SU-DHL-6 (cell line): ENCODE measurements at regions not wholly inside any gene's neighbourhood (a gene's known extent, or its start where the extent isn't known, plus 50 kb on each side); places are given as distances from the start of the nearest gene placed in this dataset.

Source experiments
- H2AFZ ChIP-seq: fragments of 200-600 bp; sonication (generic); 2 replicates; pipeline ENCODE4 v1.6.1; 2014; ENCODE audit warnings: low read depth, mild to moderate bottlenecking, moderate library complexity, mixed read lengths, antibody characterized with exemption, low read length; ENCODE audit not compliant: severe bottlenecking
- H3F3A ChIP-seq: fragments of 200-600 bp; shearing (Covaris generic); 2 replicates; pipeline ENCODE4 v1.6.0; 2016; ENCODE audit warnings: antibody characterized with exemption, mild to moderate bottlenecking; ENCODE audit not compliant: insufficient read depth
- H3K27ac ChIP-seq: fragments of 200-600 bp; sonication (generic); 2 replicates; pipeline ENCODE4 v1.5.1; 2016; ENCODE audit warnings: low read depth, mild to moderate bottlenecking, low read length, moderate library complexity, mixed read lengths
- H3K27me3 ChIP-seq: fragments of 200-600 bp; sonication (generic), shearing (Covaris generic); 2 replicates; pipeline ENCODE4 v1.6.0; 2014; ENCODE audit warnings: mild to moderate bottlenecking, low read length
- H3K36me3 ChIP-seq: fragments of 200-600 bp; sonication (generic); 2 replicates; pipeline ENCODE4 v1.6.1; 2014; ENCODE audit warnings: mild to moderate bottlenecking, low read length, mixed read lengths
- H3K4me2 ChIP-seq: fragments of 300-600, 200-600 bp; shearing (Covaris generic), sonication (generic); 2 replicates; pipeline ENCODE4 v1.6.0; 2014; ENCODE audit warnings: low read length, low read depth, mild to moderate bottlenecking; ENCODE audit not compliant: poor library complexity, severe bottlenecking
- H3K4me3 ChIP-seq: fragments of 200-600 bp; sonication (generic); 2 replicates; pipeline ENCODE4 v1.5.1; 2014; ENCODE audit warnings: antibody characterized with exemption, low read length, mild to moderate bottlenecking, mixed read lengths; ENCODE audit not compliant: insufficient read depth, poor library complexity, severe bottlenecking
- H3K79me2 ChIP-seq: fragments of 200-600 bp; sonication (generic); 2 replicates; pipeline ENCODE4 v1.6.1; 2014; ENCODE audit warnings: mild to moderate bottlenecking, low read length, moderate library complexity; ENCODE audit not compliant: insufficient read depth
- H3K9ac ChIP-seq: fragments of 200-600 bp; sonication (generic); 2 replicates; pipeline ENCODE4 v1.7.0; 2014; ENCODE audit warnings: mild to moderate bottlenecking, low read length
- H3K9me2 ChIP-seq: fragments of 200-600 bp; sonication (generic); replicated peaks from 2 replicates; pipeline ENCODE4 v1.6.1; 2014; ENCODE audit warnings: low read length; ENCODE audit not compliant: insufficient read depth
- H3K9me3 ChIP-seq: fragments of 200-600 bp; sonication (generic); 2 replicates; pipeline ENCODE4 v1.6.1; 2014; ENCODE audit warnings: low read length, mixed read lengths; ENCODE audit not compliant: insufficient read depth
- H4K20me1 ChIP-seq: fragments of 200-600 bp; sonication (generic); 2 replicates; pipeline ENCODE4 v1.6.1; 2014; ENCODE audit warnings: low read depth, mild to moderate bottlenecking, antibody characterized with exemption, low read length, moderate library complexity, mixed read lengths
- EZH2phosphoT487 ChIP-seq: fragments of 200-600 bp; sonication (generic), shearing (Covaris generic); conservative IDR thresholded peaks from 2 replicates; pipeline ENCODE4 v1.6.1; 2018; ENCODE audit warnings: mild to moderate bottlenecking, antibody characterized with exemption, low read length, moderate library complexity, mixed read lengths
- TF ChIP-seq, protein P1 (sequence below): fragments of 200-600 bp; sonication (generic); IDR thresholded peaks from one replicate; pipeline ENCODE4 v1.5.1; 2017; ENCODE audit warnings: antibody characterized with exemption, mild to moderate bottlenecking, low read length, moderate library complexity; ENCODE audit not compliant: insufficient read depth, poor library complexity, severe bottlenecking

DNA sequence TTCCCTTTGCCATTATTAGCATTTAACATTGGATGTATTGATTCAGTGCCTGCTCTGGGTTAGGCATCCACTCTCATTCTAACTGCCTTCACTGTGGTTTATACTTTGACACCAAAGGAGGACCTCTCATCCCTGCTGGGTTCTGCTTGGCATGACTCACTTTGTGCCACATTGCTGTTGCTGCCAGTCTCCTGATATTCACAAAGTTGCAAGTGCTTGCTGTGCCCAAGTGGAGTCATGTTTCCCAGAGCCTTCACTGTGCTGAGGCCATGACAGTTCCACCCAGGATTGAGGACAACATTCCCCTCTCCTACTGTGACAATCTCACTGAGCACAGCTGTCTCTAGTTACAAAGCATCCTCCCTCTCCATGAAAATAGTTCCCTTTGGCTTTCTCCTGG, 519.9 kb upstream of the USP24 start:
- Histone ChIP-seq H3K36me3 (no peaks in the 10 kb centered on the region), H3K79me2 (no peaks in the 10 kb centered on the region), H3K27ac (no peak overlapping the region), H4K20me1 (no peaks in the 10 kb centered on the region), H3K27me3 (no peaks in the 10 kb centered on the region), H2AFZ (no peak overlapping the region), H3K4me3 (no peak overlapping the region), H3K9me2 (no peaks in the 10 kb centered on the region), H3F3A (no peaks in the 10 kb centered on the region), H3K4me2 (no peak overlapping the region), H3K9me3 (no peaks in the 10 kb centered on the region), H3K9ac (no peak overlapping the region)
- TF ChIP-seq EZH2phosphoT487 = no peak
- TF ChIP-seq, protein P1, sequence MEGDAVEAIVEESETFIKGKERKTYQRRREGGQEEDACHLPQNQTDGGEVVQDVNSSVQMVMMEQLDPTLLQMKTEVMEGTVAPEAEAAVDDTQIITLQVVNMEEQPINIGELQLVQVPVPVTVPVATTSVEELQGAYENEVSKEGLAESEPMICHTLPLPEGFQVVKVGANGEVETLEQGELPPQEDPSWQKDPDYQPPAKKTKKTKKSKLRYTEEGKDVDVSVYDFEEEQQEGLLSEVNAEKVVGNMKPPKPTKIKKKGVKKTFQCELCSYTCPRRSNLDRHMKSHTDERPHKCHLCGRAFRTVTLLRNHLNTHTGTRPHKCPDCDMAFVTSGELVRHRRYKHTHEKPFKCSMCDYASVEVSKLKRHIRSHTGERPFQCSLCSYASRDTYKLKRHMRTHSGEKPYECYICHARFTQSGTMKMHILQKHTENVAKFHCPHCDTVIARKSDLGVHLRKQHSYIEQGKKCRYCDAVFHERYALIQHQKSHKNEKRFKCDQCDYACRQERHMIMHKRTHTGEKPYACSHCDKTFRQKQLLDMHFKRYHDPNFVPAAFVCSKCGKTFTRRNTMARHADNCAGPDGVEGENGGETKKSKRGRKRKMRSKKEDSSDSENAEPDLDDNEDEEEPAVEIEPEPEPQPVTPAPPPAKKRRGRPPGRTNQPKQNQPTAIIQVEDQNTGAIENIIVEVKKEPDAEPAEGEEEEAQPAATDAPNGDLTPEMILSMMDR = no peak

DNA sequence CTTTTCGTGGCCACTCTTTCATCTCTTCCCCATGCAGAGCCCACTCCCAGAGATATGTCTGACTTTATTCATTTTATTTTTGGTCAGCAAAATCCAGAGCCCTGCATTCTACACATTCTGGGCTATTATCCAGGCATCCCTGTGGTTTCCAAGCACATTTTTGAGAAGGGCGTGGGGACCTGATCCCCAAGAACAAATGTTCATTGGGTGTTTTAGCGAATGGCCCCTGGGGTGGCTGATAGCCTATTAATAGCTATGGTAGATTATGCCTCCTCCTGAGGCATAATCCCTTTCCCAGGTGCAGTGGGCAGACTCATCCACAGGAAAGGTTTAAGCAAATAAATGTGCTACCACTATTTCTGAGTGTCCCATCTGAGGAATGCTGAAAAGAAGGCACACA, 511.8 kb upstream of the USP24 start:
- Histone ChIP-seq H4K20me1 (no peaks in the 10 kb centered on the region), H2AFZ (no peak overlapping the region), H3K9me3 (no peaks in the 10 kb centered on the region), H3K4me2 (no peak overlapping the region), H3K79me2 (no peaks in the 10 kb centered on the region), H3K9ac (no peak overlapping the region), H3K36me3 (no peaks in the 10 kb centered on the region), H3K9me2 (no peaks in the 10 kb centered on the region), H3K27ac (no peak overlapping the region), H3K4me3 (no peak overlapping the region), H3K27me3 (no peaks in the 10 kb centered on the region), H3F3A (no peaks in the 10 kb centered on the region)
- TF ChIP-seq, protein P1 = no peak

DNA sequence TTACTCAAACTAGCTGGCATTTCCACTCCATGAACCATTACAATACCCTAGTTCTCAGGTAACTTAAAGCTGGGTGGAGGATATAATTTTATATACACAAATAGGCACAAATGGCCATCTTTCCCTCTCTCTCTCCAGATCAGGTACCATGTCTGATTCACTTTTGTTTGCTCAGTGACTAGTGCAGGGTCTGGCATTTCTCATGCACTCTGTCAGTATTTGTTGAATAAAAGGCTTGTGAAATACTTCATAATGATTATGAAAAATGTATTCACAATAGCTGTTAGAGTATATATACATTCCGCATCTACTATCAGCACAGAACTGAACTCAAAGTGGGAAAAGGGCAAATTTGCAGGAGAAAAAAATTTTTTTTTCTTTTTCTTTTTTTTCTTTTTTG, 510.2 kb upstream of the USP24 start:
- H3K36me3 ChIP-seq = no peaks in the 10 kb centered on the region
- H3F3A ChIP-seq = no peaks in the 10 kb centered on the region
- H3K4me3 ChIP-seq = no peak overlapping the region
- H4K20me1 ChIP-seq = no peaks in the 10 kb centered on the region
- H3K9me3 ChIP-seq = no peaks in the 10 kb centered on the region
- H3K9me2 ChIP-seq = no peaks in the 10 kb centered on the region
- no peaks in the 10 kb centered on the region for H3K27me3 ChIP-seq
- no peak overlapping the region for H3K4me2 ChIP-seq
- H3K79me2 ChIP-seq = no peaks in the 10 kb centered on the region
- no peak overlapping the region for H3K27ac ChIP-seq
- no peak overlapping the region for H3K9ac ChIP-seq
- no peak for TF ChIP-seq EZH2phosphoT487
- TF ChIP-seq, protein P1 = no peak
- no peak overlapping the region for H2AFZ ChIP-seq
